Activated T-helper 17 cell treated with anti-CD3 and anti-CD28 coated beads, Interleukin-2, amount 50 U/mL, for 72 hours (primary cell): ENCODE measurements at regions not wholly inside any gene's neighbourhood (a gene's known extent, or its start where the extent isn't known, plus 50 kb on each side); places are given as distances from the start of the nearest gene placed in this dataset.

ENCODE experiments used
- ATAC-seq: fragments of 150-1000 bp; cut with Tn5 transposase; replicated peaks from 2 replicates; pipeline ENCODE4 v1.10.0; 2021; ENCODE audit warnings: mild to moderate bottlenecking, moderate library complexity
- H3K27ac Mint-ChIP-seq: one replicate; pipeline ENCODE4 v1.8.0; 2022; ENCODE audit warnings: mixed read lengths
- H3K27me3 Mint-ChIP-seq: one replicate; pipeline ENCODE4 v1.8.0; 2022; ENCODE audit warnings: mixed read lengths
- H3K36me3 Mint-ChIP-seq: one replicate; pipeline ENCODE4 v1.8.0; 2022; ENCODE audit warnings: low read depth, mild to moderate bottlenecking, mixed read lengths
- H3K4me1 Mint-ChIP-seq: one replicate; pipeline ENCODE4 v1.8.0; 2022; ENCODE audit warnings: mixed read lengths
- H3K4me3 Mint-ChIP-seq: one replicate; pipeline ENCODE4 v1.8.0; 2022; ENCODE audit warnings: mild to moderate bottlenecking, mixed read lengths
- H3K9me3 Mint-ChIP-seq: one replicate; pipeline ENCODE4 v1.8.0; 2022; ENCODE audit warnings: mixed read lengths

DNA sequence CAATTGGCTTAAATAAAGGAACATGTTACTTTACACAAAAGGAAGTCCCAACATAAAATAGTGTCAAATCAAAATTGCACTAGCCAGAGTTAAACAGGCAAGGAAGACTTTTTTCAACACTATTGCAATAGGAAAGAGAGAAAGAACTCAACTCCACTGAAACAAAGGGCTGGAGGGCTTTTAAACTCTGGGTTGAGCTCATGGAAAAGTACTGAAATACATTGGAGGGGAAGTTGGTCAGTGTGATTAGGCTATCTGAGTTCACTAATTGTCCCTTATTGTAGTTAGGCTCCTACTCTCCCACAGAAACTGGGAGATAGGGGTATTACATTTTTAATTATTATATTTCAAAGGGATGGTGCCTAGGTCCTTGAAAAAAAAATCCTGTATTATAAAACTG lies 491.2 kb upstream of the LCORL start:
- Mint-ChIP-seq H3K27me3 (no peaks in the 10 kb centered on the region), H3K36me3 (no peaks in the 10 kb centered on the region), H3K9me3 (no peaks in the 10 kb centered on the region), H3K4me3 (no peak overlapping the region), H3K4me1 (no peaks in the 10 kb centered on the region), H3K27ac (no peak overlapping the region)
- ATAC-seq: no peak

DNA sequence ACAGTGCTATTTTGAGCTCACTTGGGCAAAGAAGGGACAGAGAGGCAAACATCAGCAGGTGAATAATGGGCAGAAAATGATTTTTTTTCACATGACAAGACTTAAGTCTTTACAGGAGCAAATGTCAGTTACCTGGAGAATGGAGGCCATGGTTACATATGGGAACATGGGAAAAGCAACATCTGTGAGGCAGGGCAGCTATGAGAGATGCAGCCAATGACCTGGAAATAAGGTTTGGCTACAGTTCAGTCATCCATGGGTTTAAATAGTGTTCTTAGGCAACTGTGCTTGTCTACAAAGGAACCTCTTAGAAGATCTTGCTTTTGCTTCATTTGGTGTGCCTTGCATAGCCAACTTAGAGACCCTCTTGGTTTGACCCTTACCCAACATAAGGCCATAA lies 490.2 kb upstream of the LCORL start:
- no peaks in the 10 kb centered on the region for H3K4me1 Mint-ChIP-seq
- no peaks in the 10 kb centered on the region for H3K9me3 Mint-ChIP-seq
- H3K36me3 Mint-ChIP-seq: no peaks in the 10 kb centered on the region
- H3K27ac Mint-ChIP-seq: no peak overlapping the region
- H3K4me3 Mint-ChIP-seq: no peak overlapping the region
- ATAC-seq: no peak
- H3K27me3 Mint-ChIP-seq: no peaks in the 10 kb centered on the region

DNA sequence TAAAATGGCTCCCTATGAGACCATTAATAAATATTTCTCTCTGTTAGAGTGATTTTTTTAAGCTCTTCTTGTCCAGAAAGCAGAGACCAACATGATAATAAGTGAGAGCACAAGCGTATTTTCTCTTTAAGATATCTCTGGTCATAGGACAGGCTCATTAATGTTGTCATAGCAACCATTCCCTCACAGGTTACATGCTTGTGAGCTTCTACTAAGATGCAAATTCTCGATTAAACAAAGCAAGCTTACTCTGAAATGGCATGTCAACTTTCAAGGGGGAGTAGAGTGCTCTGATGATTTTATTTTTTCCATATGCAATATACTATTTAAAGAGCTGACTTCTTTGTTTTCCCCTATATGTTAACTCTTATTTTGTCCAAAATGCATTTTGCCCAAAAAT lies 487.2 kb upstream of the LCORL start:
- Mint-ChIP-seq H3K27me3 (no peaks in the 10 kb centered on the region), H3K9me3 (no peaks in the 10 kb centered on the region), H3K36me3 (no peaks in the 10 kb centered on the region), H3K27ac (no peak overlapping the region), H3K4me3 (no peak overlapping the region), H3K4me1 (no peaks in the 10 kb centered on the region)
- no peak for ATAC-seq

DNA sequence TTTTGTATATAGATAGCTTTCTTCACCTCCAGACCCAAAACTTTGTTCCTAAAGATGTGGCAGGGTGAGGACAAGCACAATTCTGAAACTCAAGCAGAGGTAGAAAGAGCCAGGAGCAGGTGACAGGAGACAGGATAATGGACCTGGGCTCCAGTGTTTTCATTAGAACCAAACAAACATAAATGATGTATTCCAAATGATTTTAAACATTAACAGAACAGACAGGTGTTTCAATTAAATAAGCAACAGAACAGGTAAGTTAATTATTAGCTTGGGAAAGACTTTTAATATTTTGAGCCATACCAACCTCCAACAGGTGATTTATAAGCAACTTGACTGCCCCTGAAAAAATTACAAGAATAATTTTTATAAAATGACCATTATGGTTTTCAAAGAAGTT lies 459.4 kb upstream of the LCORL start:
- Mint-ChIP-seq H3K4me3 (no peak overlapping the region), H3K27me3 (peaks cover 3% of the 10 kb centered on the region), H3K4me1 (no peaks in the 10 kb centered on the region), H3K36me3 (no peaks in the 10 kb centered on the region), H3K27ac (no peak overlapping the region), H3K9me3 (peaks cover 8% of the 10 kb centered on the region)
- no peak for ATAC-seq

- Mint-ChIP-seq H3K36me3 (no peaks in the 10 kb centered on the region), H3K9me3 (peaks cover 8% of the 10 kb centered on the region), H3K4me3 (no peak overlapping the region)
Measured at GRCh38 chr4:18480342-18480741, 458.8 kb upstream of the LCORL start.

GRCh38 chr4:18479825-18480224 lies 458.3 kb upstream of the LCORL start:
- Mint-ChIP-seq H3K36me3 (no peaks in the 10 kb centered on the region), H3K4me3 (no peak overlapping the region), H3K27me3 (peaks cover 3% of the 10 kb centered on the region), H3K4me1 (no peaks in the 10 kb centered on the region), H3K27ac (no peak overlapping the region), H3K9me3 (peaks cover 8% of the 10 kb centered on the region)
- no peak for ATAC-seq

More at GRCh38 chr4:18480342-18480741, 458.8 kb upstream of the LCORL start:
- ATAC-seq: no peak
- H3K27ac Mint-ChIP-seq: no peak overlapping the region
- H3K27me3 Mint-ChIP-seq: peaks cover 3% of the 10 kb centered on the region
- H3K4me1 Mint-ChIP-seq: no peaks in the 10 kb centered on the region

- Mint-ChIP-seq H3K4me3 (no peak overlapping the region), H3K4me1 (no peaks in the 10 kb centered on the region), H3K9me3 (peaks cover 5% of the 10 kb centered on the region), H3K27me3 (peaks cover 10% of the 10 kb centered on the region), H3K27ac (no peak overlapping the region), H3K36me3 (no peaks in the 10 kb centered on the region)
- ATAC-seq: no peak
Measured at GRCh38 chr4:18463987-18464559, 442.5 kb upstream of the LCORL start.

GRCh38 chr4:18458465-18458864 lies 436.9 kb upstream of the LCORL start:
- no peak for ATAC-seq

GRCh38 chr4:18454349-18454748 lies 432.8 kb upstream of the LCORL start:
- no peaks in the 10 kb centered on the region for H3K4me1 Mint-ChIP-seq
- no peak overlapping the region for H3K4me3 Mint-ChIP-seq
- ATAC-seq: no peak
- no peaks in the 10 kb centered on the region for H3K27me3 Mint-ChIP-seq
- no peaks in the 10 kb centered on the region for H3K9me3 Mint-ChIP-seq
- H3K36me3 Mint-ChIP-seq: no peaks in the 10 kb centered on the region
- no peak overlapping the region for H3K27ac Mint-ChIP-seq

More at GRCh38 chr4:18458465-18458864, 436.9 kb upstream of the LCORL start:
- Mint-ChIP-seq H3K4me1 (no peaks in the 10 kb centered on the region), H3K4me3 (no peak overlapping the region), H3K36me3 (no peaks in the 10 kb centered on the region), H3K27ac (no peak overlapping the region), H3K27me3 (peaks cover 2% of the 10 kb centered on the region), H3K9me3 (peaks cover 2% of the 10 kb centered on the region)

DNA sequence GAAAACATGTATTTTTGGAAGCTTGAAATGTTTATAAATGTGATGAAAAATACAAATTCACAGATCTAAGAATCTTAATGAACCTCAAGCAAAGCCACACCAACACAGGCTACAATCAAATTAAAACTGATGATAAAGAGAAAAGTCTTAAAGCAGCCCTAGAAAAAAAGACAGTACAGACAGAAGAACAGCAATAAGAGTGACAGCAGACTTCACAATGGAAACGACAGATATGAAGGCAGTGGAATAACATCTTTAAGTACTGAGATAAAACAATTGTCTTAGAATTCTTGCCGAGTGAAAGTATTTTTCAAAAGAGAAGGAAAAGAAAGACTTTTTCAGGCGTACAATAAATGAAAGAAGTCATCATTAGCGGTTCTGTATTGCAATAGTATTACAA lies 423.6 kb upstream of the LCORL start:
- no peaks in the 10 kb centered on the region for H3K36me3 Mint-ChIP-seq

DNA sequence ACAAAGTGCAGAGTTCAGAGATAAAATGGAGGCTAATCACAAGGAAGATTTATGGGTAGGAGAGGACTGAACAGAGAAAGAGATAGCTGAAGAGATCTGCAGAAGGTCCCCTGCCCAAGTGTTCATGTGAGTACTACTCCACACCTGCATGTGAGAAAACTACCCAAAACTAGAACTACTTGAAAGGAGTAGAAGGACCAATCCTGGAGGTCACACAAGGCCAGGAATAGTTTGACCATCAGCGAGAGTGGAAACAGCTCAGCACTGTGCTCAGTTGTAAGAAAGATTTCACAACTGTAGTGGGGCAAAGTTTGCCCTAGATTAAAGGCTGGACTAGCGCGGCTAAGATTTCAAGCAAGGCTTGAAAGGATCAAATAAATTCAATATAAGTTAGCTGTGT lies 422.7 kb upstream of the LCORL start:
- no peaks in the 10 kb centered on the region for H3K4me1 Mint-ChIP-seq
- no peak overlapping the region for H3K4me3 Mint-ChIP-seq
- no peak overlapping the region for H3K27ac Mint-ChIP-seq
- H3K36me3 Mint-ChIP-seq: no peaks in the 10 kb centered on the region
- H3K9me3 Mint-ChIP-seq: peaks cover 12% of the 10 kb centered on the region
- no peaks in the 10 kb centered on the region for H3K27me3 Mint-ChIP-seq
- ATAC-seq: no peak

More for the DNA sequence above, 423.6 kb upstream of the LCORL start:
- no peak for ATAC-seq
- Mint-ChIP-seq H3K4me1 (no peaks in the 10 kb centered on the region), H3K27ac (no peak overlapping the region), H3K27me3 (no peaks in the 10 kb centered on the region), H3K4me3 (no peak overlapping the region), H3K9me3 (peaks cover 12% of the 10 kb centered on the region)

GRCh38 chr4:18442957-18443356 lies 421.4 kb upstream of the LCORL start:
- ATAC-seq: no peak
- Mint-ChIP-seq H3K4me3 (no peak overlapping the region), H3K27me3 (no peaks in the 10 kb centered on the region), H3K36me3 (no peaks in the 10 kb centered on the region), H3K9me3 (peaks cover 12% of the 10 kb centered on the region), H3K4me1 (no peaks in the 10 kb centered on the region), H3K27ac (no peak overlapping the region)

DNA sequence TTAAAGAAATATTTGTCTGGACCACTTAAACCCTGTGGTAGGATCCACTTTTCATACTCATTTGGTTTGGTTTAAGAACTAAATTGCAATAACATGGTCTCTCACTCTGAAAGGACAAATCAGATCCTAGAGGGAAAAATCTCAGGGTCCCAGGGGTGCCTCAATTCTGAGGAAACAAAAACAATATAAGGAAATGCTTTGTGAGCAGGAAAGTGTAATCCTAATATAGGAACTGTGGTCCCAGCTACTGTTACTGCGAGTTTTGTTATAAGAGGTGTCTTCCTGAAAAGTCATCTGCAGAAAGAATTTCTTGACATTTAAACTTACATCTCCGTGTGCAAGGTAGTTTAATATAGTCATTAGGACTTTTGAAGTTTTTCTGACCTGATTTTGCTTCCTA lies 420.1 kb upstream of the LCORL start:
- Mint-ChIP-seq H3K27ac (no peak overlapping the region), H3K36me3 (no peaks in the 10 kb centered on the region), H3K27me3 (no peaks in the 10 kb centered on the region), H3K4me3 (no peak overlapping the region), H3K9me3 (peaks cover 12% of the 10 kb centered on the region), H3K4me1 (no peaks in the 10 kb centered on the region)
- no peak for ATAC-seq

DNA sequence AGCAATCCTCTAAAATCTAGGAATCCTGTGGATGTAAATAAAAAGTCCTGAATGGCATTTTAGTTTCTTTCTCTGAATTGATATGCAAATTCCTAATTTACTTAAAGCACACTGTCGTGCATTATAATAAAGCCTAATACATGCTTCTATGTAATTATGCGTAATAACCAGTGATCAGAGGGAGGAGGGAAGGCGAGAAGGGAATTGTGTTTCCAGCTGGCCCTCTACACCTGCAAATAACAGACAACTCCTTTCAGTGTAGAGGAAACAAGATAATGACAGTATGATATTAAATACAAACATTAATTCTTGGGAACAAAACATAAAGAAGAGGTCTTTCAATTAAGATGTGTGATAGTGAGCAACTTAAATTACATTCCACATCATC lies 419.6 kb upstream of the LCORL start:
- no peaks in the 10 kb centered on the region for H3K27me3 Mint-ChIP-seq
- H3K9me3 Mint-ChIP-seq: peaks cover 12% of the 10 kb centered on the region
- ATAC-seq: no peak
- no peaks in the 10 kb centered on the region for H3K4me1 Mint-ChIP-seq
- no peak overlapping the region for H3K27ac Mint-ChIP-seq
- H3K4me3 Mint-ChIP-seq: no peak overlapping the region
- H3K36me3 Mint-ChIP-seq: no peaks in the 10 kb centered on the region

GRCh38 chr4:18440527-18441202 lies 419.1 kb upstream of the LCORL start:
- H3K4me1 Mint-ChIP-seq: no peaks in the 10 kb centered on the region
- H3K4me3 Mint-ChIP-seq: no peak overlapping the region
- no peak for ATAC-seq
- H3K9me3 Mint-ChIP-seq: peaks cover 12% of the 10 kb centered on the region
- H3K27me3 Mint-ChIP-seq: no peaks in the 10 kb centered on the region
- no peaks in the 10 kb centered on the region for H3K36me3 Mint-ChIP-seq
- no peak overlapping the region for H3K27ac Mint-ChIP-seq
